SU-DHL-6 (cell line): ENCODE measurements at regions not wholly inside any gene's neighbourhood (a gene's known extent, or its start where the extent isn't known, plus 50 kb on each side); places are given as distances from the start of the nearest gene placed in this dataset.

ENCODE experiments used
- CTCF ChIP-seq: fragments of 200-600 bp; sonication (generic); IDR thresholded peaks from one replicate; pipeline ENCODE4 v1.5.1; 2017; ENCODE audit warnings: antibody characterized with exemption, mild to moderate bottlenecking, low read length, moderate library complexity; ENCODE audit not compliant: insufficient read depth, poor library complexity, severe bottlenecking
- EZH2phosphoT487 ChIP-seq: fragments of 200-600 bp; sonication (generic), shearing (Covaris generic); conservative IDR thresholded peaks from 2 replicates; pipeline ENCODE4 v1.6.1; 2018; ENCODE audit warnings: mild to moderate bottlenecking, antibody characterized with exemption, low read length, moderate library complexity, mixed read lengths

GRCh38 chr15:36478561-36478960, 100.9 kb upstream of the CDIN1 start:
- TF ChIP-seq EZH2phosphoT487, result no peak
- no peak for TF ChIP-seq CTCF
